Epithelial cell of esophagus (primary cell): ENCODE measurements at regions not wholly inside any gene's neighbourhood (a gene's known extent, or its start where the extent isn't known, plus 50 kb on each side); places are given as distances from the start of the nearest gene placed in this dataset.

Experiments used
- DNase-seq: peaks from one replicate; pipeline ENCODE4 v3.0.0; 2010; ENCODE audit warnings: low read depth
- H3K4me3 ChIP-seq: 2 replicates; pipeline ENCODE4 v1.5.1; 2011; ENCODE audit warnings: mild to moderate bottlenecking, low read length, control low read depth
- CTCF ChIP-seq: IDR thresholded peaks from 2 replicates; pipeline ENCODE4 v1.5.1; 2011; ENCODE audit warnings: low read depth, mild to moderate bottlenecking, low read length, control low read depth, inconsistent platforms; ENCODE audit not compliant: insufficient read depth; ENCODE audit errors: missing control alignments

GRCh38 chr11:106442032-106442431 is 364.6 kb downstream of the AASDHPPT start:
- no peak overlapping the region for H3K4me3 ChIP-seq
- TF ChIP-seq CTCF = no peak
- no peak for DNase-seq

GRCh38 chr11:106446302-106446701 is 368.8 kb downstream of the AASDHPPT start:
- TF ChIP-seq CTCF = no peak
- no peak for DNase-seq
- no peak overlapping the region for H3K4me3 ChIP-seq

GRCh38 chr11:106446955-106447354 is 369.5 kb downstream of the AASDHPPT start:
- no peak for DNase-seq
- no peak overlapping the region for H3K4me3 ChIP-seq
- no peak for TF ChIP-seq CTCF

- no peak overlapping the region for H3K4me3 ChIP-seq
- no peak for TF ChIP-seq CTCF
- DNase-seq = no peak
Measured at GRCh38 chr11:106447631-106448191, 370.2 kb downstream of the AASDHPPT start.

- no peak overlapping the region for H3K4me3 ChIP-seq
- no peak for TF ChIP-seq CTCF
- no peak for DNase-seq
Measured at GRCh38 chr11:106449763-106450162, 372.3 kb downstream of the AASDHPPT start.

- no peak for TF ChIP-seq CTCF
- no peak overlapping the region for H3K4me3 ChIP-seq
- DNase-seq = no peak
Measured at GRCh38 chr11:106451228-106451922, 373.9 kb downstream of the AASDHPPT start.

- no peak for TF ChIP-seq CTCF
- no peak overlapping the region for H3K4me3 ChIP-seq
- DNase-seq = peak; percentile 74
Measured at GRCh38 chr11:106456647-106457046, 379.2 kb downstream of the AASDHPPT start.
